ENCODE measurements at regions not wholly inside any gene's neighbourhood (a gene's known extent, or its start where the extent isn't known, plus 50 kb on each side); places are given as distances from the start of the nearest gene placed in this dataset.

GRCh38 chr5:24177821-24178220 is 467.0 kb downstream of the CDH10 start:
- TF ChIP-seq POLR2AphosphoS5 (IDR thresholded peaks at IDR 0.05; ENCODE audit: insufficient read depth in 1 of 2, low read depth in 1 of 2) (no peak), POLR2A (IDR thresholded peaks at IDR 0.05) (no peak)
- TF ChIP-seq, protein P1, sequence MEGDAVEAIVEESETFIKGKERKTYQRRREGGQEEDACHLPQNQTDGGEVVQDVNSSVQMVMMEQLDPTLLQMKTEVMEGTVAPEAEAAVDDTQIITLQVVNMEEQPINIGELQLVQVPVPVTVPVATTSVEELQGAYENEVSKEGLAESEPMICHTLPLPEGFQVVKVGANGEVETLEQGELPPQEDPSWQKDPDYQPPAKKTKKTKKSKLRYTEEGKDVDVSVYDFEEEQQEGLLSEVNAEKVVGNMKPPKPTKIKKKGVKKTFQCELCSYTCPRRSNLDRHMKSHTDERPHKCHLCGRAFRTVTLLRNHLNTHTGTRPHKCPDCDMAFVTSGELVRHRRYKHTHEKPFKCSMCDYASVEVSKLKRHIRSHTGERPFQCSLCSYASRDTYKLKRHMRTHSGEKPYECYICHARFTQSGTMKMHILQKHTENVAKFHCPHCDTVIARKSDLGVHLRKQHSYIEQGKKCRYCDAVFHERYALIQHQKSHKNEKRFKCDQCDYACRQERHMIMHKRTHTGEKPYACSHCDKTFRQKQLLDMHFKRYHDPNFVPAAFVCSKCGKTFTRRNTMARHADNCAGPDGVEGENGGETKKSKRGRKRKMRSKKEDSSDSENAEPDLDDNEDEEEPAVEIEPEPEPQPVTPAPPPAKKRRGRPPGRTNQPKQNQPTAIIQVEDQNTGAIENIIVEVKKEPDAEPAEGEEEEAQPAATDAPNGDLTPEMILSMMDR (IDR thresholded peaks at IDR 0.05): no peak
- intact Hi-C loops (cut with DNase I): no loop called here
- Histone ChIP-seq H3K27me3 (no peaks in the 10 kb centered on the region), H3K4me1 (no peaks in the 10 kb centered on the region), H3K9me3 (no peaks in the 10 kb centered on the region), H3K27ac (no peak overlapping the region), H3K4me3 (no peak overlapping the region), H3K36me3 (no peaks in the 10 kb centered on the region)
- no peak for DNase-seq (ENCODE audit: extremely low spot score in 2 of 2)

DNA sequence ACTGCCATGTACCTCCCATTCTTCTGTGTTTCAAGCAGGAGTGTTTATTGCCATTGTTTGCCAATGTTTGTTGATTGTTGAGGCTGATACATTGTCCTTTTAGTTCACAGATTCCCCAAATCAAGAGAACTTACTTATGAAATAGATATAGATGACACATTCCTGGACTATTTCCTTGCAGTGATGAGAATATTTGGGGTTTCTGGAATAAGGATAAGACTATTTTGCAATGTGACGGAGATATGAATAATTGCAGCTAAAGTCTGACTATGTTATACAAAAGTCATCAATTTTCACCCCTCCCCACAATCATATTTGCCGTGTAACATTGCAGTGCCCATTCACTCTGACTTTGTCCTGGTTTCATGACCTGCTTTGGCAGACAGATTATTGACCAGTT is 460.8 kb downstream of the CDH10 start:
- no peak overlapping the region for H3K4me3 ChIP-seq
- no peaks in the 10 kb centered on the region for H3K27me3 ChIP-seq
- no peak for DNase-seq (ENCODE audit: extremely low spot score in 2 of 2)
- H3K4me1 ChIP-seq: no peaks in the 10 kb centered on the region
- no peak for TF ChIP-seq POLR2AphosphoS5 (IDR thresholded peaks at IDR 0.05; ENCODE audit: insufficient read depth in 1 of 2, low read depth in 1 of 2)
- TF ChIP-seq, protein P1 (IDR thresholded peaks at IDR 0.05): no peak
- no peak for TF ChIP-seq POLR2A (IDR thresholded peaks at IDR 0.05)
- no peak overlapping the region for H3K27ac ChIP-seq
- no peaks in the 10 kb centered on the region for H3K9me3 ChIP-seq
- no peaks in the 10 kb centered on the region for H3K36me3 ChIP-seq
- intact Hi-C loops (cut with DNase I): no loop called here

DNA sequence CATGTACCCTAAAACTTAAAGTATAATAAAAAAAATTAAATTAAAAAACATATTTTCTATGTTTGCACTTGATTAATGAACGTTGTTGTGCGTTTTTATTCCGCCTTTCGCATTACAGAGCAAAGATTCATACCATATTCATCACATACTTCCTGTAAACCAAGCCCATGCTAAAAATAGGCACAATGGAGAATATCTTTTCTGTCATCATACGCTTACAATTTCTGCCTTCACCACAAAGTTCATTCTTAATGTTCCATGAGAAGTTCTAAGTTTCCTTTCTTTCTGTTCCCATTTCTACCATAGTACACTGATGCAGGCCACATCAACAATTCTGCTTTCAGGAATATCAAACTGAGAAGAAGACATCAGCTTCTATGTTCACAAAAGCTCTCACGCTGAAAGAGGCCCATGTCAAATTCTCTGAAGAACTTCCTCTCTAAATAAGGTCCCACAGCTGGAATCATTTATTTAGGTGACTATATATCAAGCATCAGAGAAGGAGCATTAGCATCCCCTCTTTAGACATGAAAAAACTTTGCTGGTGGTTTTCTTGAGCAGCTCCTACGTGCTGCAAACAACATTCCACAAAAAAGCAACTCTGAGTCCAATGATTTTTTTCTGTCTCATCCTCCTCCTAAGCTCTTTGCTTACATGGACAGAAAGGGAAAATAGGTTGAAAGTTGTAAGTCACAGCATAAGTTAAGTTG is 456.4 kb downstream of the CDH10 start:
- Histone ChIP-seq H3K27ac (no peak overlapping the region), H3K36me3 (no peaks in the 10 kb centered on the region), H3K9me3 (no peaks in the 10 kb centered on the region), H3K27me3 (no peaks in the 10 kb centered on the region), H3K4me1 (no peaks in the 10 kb centered on the region), H3K4me3 (no peak overlapping the region)
- TF ChIP-seq, protein P1 (IDR thresholded peaks at IDR 0.05): no peak
- no peak for TF ChIP-seq POLR2AphosphoS5 (IDR thresholded peaks at IDR 0.05; ENCODE audit: insufficient read depth in 1 of 2, low read depth in 1 of 2)
- no peak for TF ChIP-seq POLR2A (IDR thresholded peaks at IDR 0.05)
- intact Hi-C loops (cut with DNase I): no loop called here
- no peak for DNase-seq (ENCODE audit: extremely low spot score in 2 of 2)

DNA sequence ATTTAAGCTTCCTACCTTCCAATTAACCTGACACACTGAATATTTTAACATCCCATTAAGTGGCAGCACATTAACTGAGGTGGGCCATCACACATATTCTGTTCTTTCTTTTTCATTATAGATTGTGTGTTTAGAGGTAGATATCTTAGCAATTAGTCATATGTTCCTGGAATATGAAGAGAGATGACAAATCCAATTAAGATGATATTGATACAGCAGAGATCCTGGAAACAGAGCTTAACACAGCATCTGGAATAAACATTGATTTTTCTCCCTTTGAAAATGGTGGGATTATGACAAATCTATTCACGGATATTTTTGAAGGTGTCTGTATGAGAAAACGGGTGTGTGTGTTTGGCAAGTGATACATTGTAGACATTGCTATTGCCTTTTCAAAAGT is 448.0 kb downstream of the CDH10 start:
- TF ChIP-seq POLR2A (IDR thresholded peaks at IDR 0.05) (no peak), POLR2AphosphoS5 (IDR thresholded peaks at IDR 0.05; ENCODE audit: insufficient read depth in 1 of 2, low read depth in 1 of 2) (no peak)
- TF ChIP-seq, protein P1 (IDR thresholded peaks at IDR 0.05): no peak
- no peaks in the 10 kb centered on the region for H3K9me3 ChIP-seq
- H3K27ac ChIP-seq: no peak overlapping the region
- H3K27me3 ChIP-seq: no peaks in the 10 kb centered on the region
- DNase-seq (ENCODE audit: extremely low spot score in 2 of 2): no peak
- H3K4me3 ChIP-seq: no peak overlapping the region
- no peaks in the 10 kb centered on the region for H3K36me3 ChIP-seq
- intact Hi-C loops (cut with DNase I): no loop called here
- no peaks in the 10 kb centered on the region for H3K4me1 ChIP-seq

GRCh38 chr5:24208686-24209106 is 436.1 kb downstream of the CDH10 start:
- no peaks in the 10 kb centered on the region for H3K4me1 ChIP-seq
- H3K4me3 ChIP-seq: no peak overlapping the region
- H3K27me3 ChIP-seq: no peaks in the 10 kb centered on the region
- no peak for DNase-seq (ENCODE audit: extremely low spot score in 2 of 2)
- no peak overlapping the region for H3K27ac ChIP-seq
- H3K36me3 ChIP-seq: no peaks in the 10 kb centered on the region
- intact Hi-C loops (cut with DNase I): no loop called here
- no peak for TF ChIP-seq POLR2AphosphoS5 (IDR thresholded peaks at IDR 0.05; ENCODE audit: insufficient read depth in 1 of 2, low read depth in 1 of 2)
- TF ChIP-seq, protein P1 (IDR thresholded peaks at IDR 0.05): no peak
- no peak for TF ChIP-seq POLR2A (IDR thresholded peaks at IDR 0.05)
- H3K9me3 ChIP-seq: no peaks in the 10 kb centered on the region
